Muscle layer of duodenum (tissue), 2 donors: ENCODE measurements at regions not wholly inside any gene's neighbourhood (a gene's known extent, or its start where the extent isn't known, plus 50 kb on each side); places are given as distances from the start of the nearest gene placed in this dataset.

Source experiments
- H3K27ac ChIP-seq: one replicate; pipeline ENCODE4 v1.7.0; 2013; ENCODE audit warnings: mild to moderate bottlenecking, low read length
- H3K27me3 ChIP-seq: one replicate; pipeline ENCODE4 v1.7.0; 2013; ENCODE audit warnings: low read depth, mild to moderate bottlenecking, control low read depth, low read length
- H3K36me3 ChIP-seq, 2 donors: one replicate each; pipeline ENCODE4 v1.7.0; 2013; ENCODE audit warnings: low read length in 2 of 2, control low read depth in 1 of 2, mild to moderate bottlenecking in 1 of 2; ENCODE audit not compliant: insufficient read depth in 2 of 2, control insufficient read depth in 1 of 2
- H3K4me1 ChIP-seq, 2 donors: one replicate each; pipeline ENCODE4 v1.7.0; 2013; ENCODE audit warnings: low read length in 2 of 2, mild to moderate bottlenecking in 2 of 2, control low read depth in 1 of 2, moderate library complexity in 1 of 2; ENCODE audit not compliant: insufficient read depth in 2 of 2, control insufficient read depth in 1 of 2
- H3K4me3 ChIP-seq, 2 donors: one replicate each; pipeline ENCODE4 v1.7.0; 2013; ENCODE audit warnings: low read length in 2 of 2, low read depth in 1 of 2, mild to moderate bottlenecking in 1 of 2
- H3K9me3 ChIP-seq, 2 donors: one replicate each; pipeline ENCODE4 v1.7.0; 2013; ENCODE audit warnings: low read length in 2 of 2, control low read depth in 1 of 2, mild to moderate bottlenecking in 1 of 2; ENCODE audit not compliant: control insufficient read depth in 1 of 2
- donor health status: healthy.

GRCh38 chr3:79902151-79902550 lies 134.4 kb upstream of the ROBO1 start:
- no peaks in the 10 kb centered on the region for H3K36me3 ChIP-seq
- no peak overlapping the region for H3K27ac ChIP-seq
- H3K27me3 ChIP-seq, result no peaks in the 10 kb centered on the region
- H3K9me3 ChIP-seq, result no peaks in the 10 kb centered on the region
- no peak overlapping the region for H3K4me3 ChIP-seq
- no peaks in the 10 kb centered on the region for H3K4me1 ChIP-seq

- Histone ChIP-seq H3K27ac (no peak overlapping the region), H3K27me3 (no peaks in the 10 kb centered on the region), H3K4me3 (no peak overlapping the region), H3K36me3 (no peaks in the 10 kb centered on the region), H3K4me1 (no peaks in the 10 kb centered on the region), H3K9me3 (no peaks in the 10 kb centered on the region)
These were observed 131.1 kb upstream of the ROBO1 start for GRCh38 chr3:79898907-79899306.

DNA sequence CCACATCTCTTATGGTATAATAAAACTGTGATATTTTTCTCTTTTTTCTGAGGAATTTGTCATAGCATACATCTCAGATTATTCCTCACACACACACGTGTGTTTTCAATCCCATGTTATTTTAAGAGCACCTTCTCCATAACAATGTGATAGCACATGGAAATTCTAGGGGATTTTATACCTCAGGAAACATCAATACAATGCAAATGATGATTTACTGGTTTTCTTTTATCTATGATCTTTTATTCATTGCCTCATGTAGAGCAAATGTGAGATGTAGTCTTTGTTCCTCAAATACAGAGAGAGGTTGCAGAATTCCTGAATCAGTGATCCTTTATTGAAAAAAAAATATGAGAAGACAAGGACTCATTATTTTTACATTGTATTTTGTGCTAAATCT lies 128.3 kb upstream of the ROBO1 start:
- no peaks in the 10 kb centered on the region for H3K4me1 ChIP-seq
- no peak overlapping the region for H3K4me3 ChIP-seq
- no peak overlapping the region for H3K27ac ChIP-seq
- H3K36me3 ChIP-seq, result no peaks in the 10 kb centered on the region
- H3K9me3 ChIP-seq, result no peaks in the 10 kb centered on the region
- H3K27me3 ChIP-seq, result no peaks in the 10 kb centered on the region

DNA sequence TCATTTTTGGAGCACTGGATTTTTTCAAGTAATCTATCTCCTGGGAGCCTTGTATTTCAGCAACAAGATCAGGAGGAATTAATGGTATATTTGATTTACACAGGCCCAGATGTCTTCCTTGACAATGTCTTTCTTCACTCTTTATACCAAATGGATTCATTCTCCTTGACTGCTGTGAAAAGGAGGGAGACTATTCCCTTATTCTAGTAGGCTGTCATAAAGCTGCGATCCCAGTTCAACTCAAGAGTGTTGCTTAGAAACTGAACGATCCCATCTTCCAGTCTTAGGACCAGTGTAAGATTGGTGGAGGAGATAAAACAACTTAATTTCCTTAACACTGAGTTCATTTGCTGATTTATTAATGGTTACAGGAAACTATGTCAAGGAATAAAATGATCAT lies 119.4 kb upstream of the ROBO1 start:
- Histone ChIP-seq H3K27ac (no peak overlapping the region), H3K9me3 (no peaks in the 10 kb centered on the region), H3K27me3 (no peaks in the 10 kb centered on the region), H3K36me3 (no peaks in the 10 kb centered on the region), H3K4me3 (no peak overlapping the region), H3K4me1 (no peaks in the 10 kb centered on the region)

GRCh38 chr3:79886204-79886603 lies 118.4 kb upstream of the ROBO1 start:
- no peaks in the 10 kb centered on the region for H3K36me3 ChIP-seq
- H3K4me1 ChIP-seq, result no peaks in the 10 kb centered on the region
- H3K9me3 ChIP-seq, result no peaks in the 10 kb centered on the region
- no peaks in the 10 kb centered on the region for H3K27me3 ChIP-seq
- H3K4me3 ChIP-seq, result no peak overlapping the region
- H3K27ac ChIP-seq, result no peak overlapping the region

DNA sequence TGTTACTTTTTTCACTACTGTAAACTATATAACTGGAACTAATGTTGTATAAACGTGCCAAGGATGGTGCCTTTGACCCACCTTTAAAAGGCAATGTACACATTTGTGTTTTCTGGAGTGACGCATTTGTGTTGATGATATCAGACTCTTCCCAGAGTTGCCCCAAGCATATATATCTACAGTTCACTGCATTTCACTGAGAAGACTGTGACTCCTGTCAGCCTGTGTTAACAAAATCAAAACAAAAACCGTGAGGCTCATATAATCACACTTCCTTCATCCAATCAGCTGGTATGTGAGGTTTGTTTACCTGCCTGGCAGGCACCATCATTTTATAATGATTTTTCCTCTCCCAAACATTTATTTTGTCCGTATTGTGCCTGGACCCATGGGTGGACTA lies 117.6 kb upstream of the ROBO1 start:
- no peak overlapping the region for H3K27ac ChIP-seq
- no peak overlapping the region for H3K4me3 ChIP-seq

DNA sequence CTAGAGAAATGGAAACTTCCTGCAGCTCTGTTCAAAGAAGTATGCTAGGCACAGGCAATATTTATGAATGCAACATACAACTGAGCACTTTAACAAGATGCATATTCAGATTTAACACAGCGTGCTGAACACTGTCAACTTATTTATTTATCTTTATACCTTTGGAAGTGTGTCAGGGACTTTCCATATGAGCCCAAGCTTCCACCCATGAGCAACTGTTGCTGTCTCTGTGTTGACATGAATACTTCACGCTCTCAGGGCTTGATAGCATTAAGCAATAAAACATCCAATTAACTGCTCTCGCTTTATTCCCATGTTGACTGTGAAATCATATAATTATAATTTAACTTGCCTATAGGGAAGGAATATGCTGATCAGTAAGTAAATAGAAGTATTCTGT lies 116.6 kb upstream of the ROBO1 start:
- Histone ChIP-seq H3K27me3 (no peaks in the 10 kb centered on the region), H3K9me3 (no peaks in the 10 kb centered on the region), H3K4me1 (no peaks in the 10 kb centered on the region), H3K36me3 (no peaks in the 10 kb centered on the region), H3K27ac (no peak overlapping the region), H3K4me3 (no peak overlapping the region)

More for the DNA sequence above, 117.6 kb upstream of the ROBO1 start:
- Histone ChIP-seq H3K4me1 (no peaks in the 10 kb centered on the region), H3K36me3 (no peaks in the 10 kb centered on the region), H3K9me3 (no peaks in the 10 kb centered on the region), H3K27me3 (no peaks in the 10 kb centered on the region)

DNA sequence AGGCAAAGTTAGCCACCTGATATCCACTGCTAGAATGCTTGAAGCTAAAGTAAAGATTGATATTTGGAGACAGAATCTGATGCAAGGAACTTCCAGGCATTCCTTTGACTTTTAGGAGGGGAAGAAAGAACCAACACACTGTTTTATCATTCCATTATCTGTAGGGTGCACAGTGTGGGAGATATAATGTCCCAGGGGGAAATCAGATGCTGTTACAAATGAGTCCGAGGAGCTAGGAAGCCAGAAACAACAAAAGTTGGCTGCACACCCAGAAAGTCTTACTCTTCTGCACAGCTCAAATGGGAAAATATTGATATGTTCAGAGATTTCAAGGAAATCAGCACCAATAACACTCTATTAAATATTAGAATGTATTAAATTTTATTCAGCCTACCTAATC lies 113.6 kb upstream of the ROBO1 start:
- no peak overlapping the region for H3K4me3 ChIP-seq
- H3K9me3 ChIP-seq, result peaks cover 0 to 5% of the 10 kb centered on the region in 2 donors
- H3K27ac ChIP-seq, result no peak overlapping the region
- no peaks in the 10 kb centered on the region for H3K36me3 ChIP-seq
- H3K27me3 ChIP-seq, result no peaks in the 10 kb centered on the region
- H3K4me1 ChIP-seq, result no peaks in the 10 kb centered on the region

GRCh38 chr3:79878708-79879107 lies 110.9 kb upstream of the ROBO1 start:
- no peaks in the 10 kb centered on the region for H3K27me3 ChIP-seq
- H3K4me1 ChIP-seq, result no peaks in the 10 kb centered on the region
- H3K9me3 ChIP-seq, result peaks cover 0 to 5% of the 10 kb centered on the region in 2 donors
- H3K36me3 ChIP-seq, result no peaks in the 10 kb centered on the region
- no peak overlapping the region for H3K27ac ChIP-seq
- no peak overlapping the region for H3K4me3 ChIP-seq

GRCh38 chr3:79874646-79875045 lies 106.8 kb upstream of the ROBO1 start:
- Histone ChIP-seq H3K27ac (no peak overlapping the region), H3K4me3 (no peak overlapping the region), H3K9me3 (peaks cover 0 to 5% of the 10 kb centered on the region in 2 donors), H3K4me1 (no peaks in the 10 kb centered on the region), H3K36me3 (no peaks in the 10 kb centered on the region), H3K27me3 (no peaks in the 10 kb centered on the region)

DNA sequence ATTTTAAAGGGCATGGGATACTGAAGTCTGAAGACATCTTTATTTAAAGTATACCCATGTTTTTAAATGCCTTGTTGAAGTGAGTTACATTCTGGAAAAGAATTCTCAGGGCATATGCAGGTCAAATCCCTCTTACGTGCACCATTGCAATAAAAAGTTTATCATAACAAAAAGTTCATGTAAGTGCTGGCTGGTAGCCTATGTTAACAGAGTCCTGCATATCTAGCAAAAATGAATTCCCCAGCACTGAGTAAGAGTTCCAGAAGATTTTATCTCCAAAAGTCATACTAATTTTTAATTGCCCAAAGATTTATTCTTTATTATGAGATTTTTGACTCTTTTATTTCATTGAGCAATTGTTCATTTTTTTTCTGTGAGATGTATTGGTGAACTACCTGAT lies 104.7 kb upstream of the ROBO1 start:
- no peaks in the 10 kb centered on the region for H3K27me3 ChIP-seq
- no peaks in the 10 kb centered on the region for H3K36me3 ChIP-seq
- H3K4me1 ChIP-seq, result no peaks in the 10 kb centered on the region

DNA sequence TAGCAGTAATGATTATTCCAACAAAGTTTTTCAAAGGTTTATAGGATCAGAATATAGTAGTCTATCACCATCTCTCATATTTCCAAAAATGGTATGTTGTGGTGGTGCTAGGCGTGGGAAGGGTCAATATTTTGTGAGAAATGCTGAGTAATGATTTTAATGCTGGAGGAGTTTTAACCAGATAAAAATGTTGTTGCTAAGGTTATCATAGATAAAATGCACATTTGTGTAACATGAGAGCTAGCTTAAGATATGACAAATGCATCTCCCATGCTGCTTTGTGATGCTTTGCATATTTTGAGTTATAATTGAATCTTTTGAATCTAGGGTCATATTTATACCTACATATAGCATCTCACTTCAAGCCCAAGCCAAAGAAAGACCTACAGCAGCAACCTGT lies 103.9 kb upstream of the ROBO1 start:
- Histone ChIP-seq H3K4me1 (no peaks in the 10 kb centered on the region), H3K36me3 (no peaks in the 10 kb centered on the region), H3K27me3 (no peaks in the 10 kb centered on the region), H3K4me3 (no peak overlapping the region), H3K9me3 (no peaks in the 10 kb centered on the region), H3K27ac (no peak overlapping the region)

More for the DNA sequence above, 104.7 kb upstream of the ROBO1 start:
- H3K27ac ChIP-seq, result no peak overlapping the region
- no peaks in the 10 kb centered on the region for H3K9me3 ChIP-seq
- H3K4me3 ChIP-seq, result no peak overlapping the region
